SK-N-SH treated with all-trans-retinoic acid at 6 μM for 48 hours (cell line): ENCODE measurements at regions not wholly inside any gene's neighbourhood (a gene's known extent, or its start where the extent isn't known, plus 50 kb on each side); places are given as distances from the start of the nearest gene placed in this dataset.

Experiments used
- CSDC2 ChIP-seq: fragments of 250-450 bp; sonication (Bioruptor Pico); IDR thresholded peaks from 2 replicates; pipeline ENCODE4 v1.5.0; 2020; ENCODE audit warnings: mild to moderate bottlenecking, moderate library complexity
- GLIS3 ChIP-seq: fragments of 250-450 bp; sonication (Bioruptor Pico); IDR thresholded peaks from 2 replicates; pipeline ENCODE4 v1.5.0; 2020; ENCODE audit warnings: mild to moderate bottlenecking, moderate library complexity
- ISL1 ChIP-seq: fragments of 250-450 bp; sonication (Bioruptor Pico); IDR thresholded peaks from 2 replicates; pipeline ENCODE4 v2.1.2; 2022; ENCODE audit warnings: mild to moderate bottlenecking, moderate library complexity
- PPARA ChIP-seq: fragments of 250-450 bp; sonication (Bioruptor Pico); IDR thresholded peaks from 2 replicates; pipeline ENCODE4 v1.5.0; 2020; ENCODE audit warnings: mild to moderate bottlenecking, borderline replicate concordance
- RARB ChIP-seq: fragments of 250-450 bp; sonication (Bioruptor Pico); IDR thresholded peaks from 2 replicates; pipeline ENCODE4 v1.8.0; 2021; ENCODE audit warnings: mild to moderate bottlenecking, moderate library complexity
- TOX ChIP-seq: fragments of 250-450 bp; sonication (Bioruptor Pico); IDR thresholded peaks from 2 replicates; pipeline ENCODE4 v1.8.0; 2021; ENCODE audit warnings: mild to moderate bottlenecking, moderate library complexity, borderline replicate concordance
- ZFP3 ChIP-seq: fragments of 250-450 bp; sonication (Bioruptor Pico); IDR thresholded peaks from 2 replicates; pipeline ENCODE4 v1.5.0; 2020; ENCODE audit warnings: mild to moderate bottlenecking, moderate library complexity
- ZNF565 ChIP-seq: fragments of 450-650 bp; formaldehyde crosslinking; conservative IDR thresholded peaks from 2 replicates; pipeline ENCODE4 v1.5.0; 2020; ENCODE audit warnings: low read depth, mild to moderate bottlenecking, moderate library complexity
- ZNF70 ChIP-seq: fragments of 450-650 bp; formaldehyde crosslinking; IDR thresholded peaks from 2 replicates; pipeline ENCODE4 v1.5.0; 2020; ENCODE audit warnings: mild to moderate bottlenecking, moderate library complexity
- TF ChIP-seq, protein P1 (sequence below): fragments of 250-450 bp; sonication (Bioruptor Pico); IDR thresholded peaks from 2 replicates; pipeline ENCODE4 v1.8.0; 2020; ENCODE audit warnings: mild to moderate bottlenecking, moderate library complexity, borderline replicate concordance
- TF ChIP-seq, protein P2 (sequence below): fragments of 250-450 bp; sonication (Bioruptor Pico); IDR thresholded peaks from 2 replicates; pipeline ENCODE4 v1.5.1; 2021; ENCODE audit warnings: mild to moderate bottlenecking, moderate library complexity
- TF ChIP-seq, protein P3 (sequence below): fragments of 250-450 bp; sonication (Bioruptor Pico); IDR thresholded peaks from 2 replicates; pipeline ENCODE4 v1.8.0; 2021; ENCODE audit warnings: low read depth, mild to moderate bottlenecking, moderate library complexity, borderline replicate concordance
- TF ChIP-seq, protein P4 (sequence below): fragments of 250-450 bp; sonication (Bioruptor Pico); IDR thresholded peaks from 2 replicates; pipeline ENCODE4 v1.5.1; 2020; ENCODE audit warnings: low read depth, mild to moderate bottlenecking, moderate library complexity

DNA sequence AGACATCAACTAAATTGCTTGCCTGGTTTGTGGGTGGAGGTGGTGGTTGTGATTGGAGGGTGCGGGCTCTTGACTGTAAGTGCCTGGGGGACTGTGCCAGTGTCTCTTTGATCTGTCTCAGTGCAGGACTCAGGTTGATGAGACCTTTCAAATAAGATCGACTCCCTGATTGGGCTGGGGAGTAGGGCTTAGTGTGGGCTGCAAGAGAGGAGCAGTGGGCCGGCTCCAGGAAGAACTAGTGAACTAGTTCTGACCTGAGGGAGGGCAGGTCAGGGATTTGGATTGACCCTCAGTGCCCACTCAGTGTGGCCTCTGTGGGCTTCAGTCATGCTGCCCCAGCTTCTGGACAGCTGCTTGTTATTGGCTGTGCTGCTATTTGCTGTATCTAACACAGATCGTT lies 130.6 kb upstream of the CACNA1E start:
- no peak for TF ChIP-seq GLIS3
- TF ChIP-seq ISL1, result no peak
- TF ChIP-seq, protein P1, sequence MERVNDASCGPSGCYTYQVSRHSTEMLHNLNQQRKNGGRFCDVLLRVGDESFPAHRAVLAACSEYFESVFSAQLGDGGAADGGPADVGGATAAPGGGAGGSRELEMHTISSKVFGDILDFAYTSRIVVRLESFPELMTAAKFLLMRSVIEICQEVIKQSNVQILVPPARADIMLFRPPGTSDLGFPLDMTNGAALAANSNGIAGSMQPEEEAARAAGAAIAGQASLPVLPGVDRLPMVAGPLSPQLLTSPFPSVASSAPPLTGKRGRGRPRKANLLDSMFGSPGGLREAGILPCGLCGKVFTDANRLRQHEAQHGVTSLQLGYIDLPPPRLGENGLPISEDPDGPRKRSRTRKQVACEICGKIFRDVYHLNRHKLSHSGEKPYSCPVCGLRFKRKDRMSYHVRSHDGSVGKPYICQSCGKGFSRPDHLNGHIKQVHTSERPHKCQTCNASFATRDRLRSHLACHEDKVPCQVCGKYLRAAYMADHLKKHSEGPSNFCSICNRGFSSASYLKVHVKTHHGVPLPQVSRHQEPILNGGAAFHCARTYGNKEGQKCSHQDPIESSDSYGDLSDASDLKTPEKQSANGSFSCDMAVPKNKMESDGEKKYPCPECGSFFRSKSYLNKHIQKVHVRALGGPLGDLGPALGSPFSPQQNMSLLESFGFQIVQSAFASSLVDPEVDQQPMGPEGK (CRISPR knock-in tag), result no peak
- TF ChIP-seq ZNF565 (CRISPR knock-in tag), result no peak
- TF ChIP-seq, protein P2, sequence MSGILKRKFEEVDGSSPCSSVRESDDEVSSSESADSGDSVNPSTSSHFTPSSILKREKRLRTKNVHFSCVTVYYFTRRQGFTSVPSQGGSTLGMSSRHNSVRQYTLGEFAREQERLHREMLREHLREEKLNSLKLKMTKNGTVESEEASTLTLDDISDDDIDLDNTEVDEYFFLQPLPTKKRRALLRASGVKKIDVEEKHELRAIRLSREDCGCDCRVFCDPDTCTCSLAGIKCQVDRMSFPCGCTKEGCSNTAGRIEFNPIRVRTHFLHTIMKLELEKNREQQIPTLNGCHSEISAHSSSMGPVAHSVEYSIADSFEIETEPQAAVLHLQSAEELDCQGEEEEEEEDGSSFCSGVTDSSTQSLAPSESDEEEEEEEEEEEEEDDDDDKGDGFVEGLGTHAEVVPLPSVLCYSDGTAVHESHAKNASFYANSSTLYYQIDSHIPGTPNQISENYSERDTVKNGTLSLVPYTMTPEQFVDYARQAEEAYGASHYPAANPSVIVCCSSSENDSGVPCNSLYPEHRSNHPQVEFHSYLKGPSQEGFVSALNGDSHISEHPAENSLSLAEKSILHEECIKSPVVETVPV (CRISPR knock-in tag), result no peak
- TF ChIP-seq, protein P3, sequence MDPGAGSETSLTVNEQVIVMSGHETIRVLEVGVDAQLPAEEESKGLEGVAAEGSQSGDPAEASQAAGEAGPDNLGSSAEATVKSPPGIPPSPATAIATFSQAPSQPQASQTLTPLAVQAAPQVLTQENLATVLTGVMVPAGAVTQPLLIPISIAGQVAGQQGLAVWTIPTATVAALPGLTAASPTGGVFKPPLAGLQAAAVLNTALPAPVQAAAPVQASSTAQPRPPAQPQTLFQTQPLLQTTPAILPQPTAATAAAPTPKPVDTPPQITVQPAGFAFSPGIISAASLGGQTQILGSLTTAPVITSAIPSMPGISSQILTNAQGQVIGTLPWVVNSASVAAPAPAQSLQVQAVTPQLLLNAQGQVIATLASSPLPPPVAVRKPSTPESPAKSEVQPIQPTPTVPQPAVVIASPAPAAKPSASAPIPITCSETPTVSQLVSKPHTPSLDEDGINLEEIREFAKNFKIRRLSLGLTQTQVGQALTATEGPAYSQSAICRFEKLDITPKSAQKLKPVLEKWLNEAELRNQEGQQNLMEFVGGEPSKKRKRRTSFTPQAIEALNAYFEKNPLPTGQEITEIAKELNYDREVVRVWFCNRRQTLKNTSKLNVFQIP, result no peak
- TF ChIP-seq ZNF70 (CRISPR knock-in tag), result no peak
- TF ChIP-seq PPARA, result no peak
- no peak for TF ChIP-seq RARB (CRISPR knock-in tag)
- TF ChIP-seq, protein P4, sequence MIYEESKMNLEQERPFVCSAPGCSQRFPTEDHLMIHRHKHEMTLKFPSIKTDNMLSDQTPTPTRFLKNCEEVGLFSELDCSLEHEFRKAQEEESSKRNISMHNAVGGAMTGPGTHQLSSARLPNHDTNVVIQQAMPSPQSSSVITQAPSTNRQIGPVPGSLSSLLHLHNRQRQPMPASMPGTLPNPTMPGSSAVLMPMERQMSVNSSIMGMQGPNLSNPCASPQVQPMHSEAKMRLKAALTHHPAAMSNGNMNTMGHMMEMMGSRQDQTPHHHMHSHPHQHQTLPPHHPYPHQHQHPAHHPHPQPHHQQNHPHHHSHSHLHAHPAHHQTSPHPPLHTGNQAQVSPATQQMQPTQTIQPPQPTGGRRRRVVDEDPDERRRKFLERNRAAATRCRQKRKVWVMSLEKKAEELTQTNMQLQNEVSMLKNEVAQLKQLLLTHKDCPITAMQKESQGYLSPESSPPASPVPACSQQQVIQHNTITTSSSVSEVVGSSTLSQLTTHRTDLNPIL (CRISPR knock-in tag), result no peak
- TF ChIP-seq CSDC2 (CRISPR knock-in tag), result no peak
- TF ChIP-seq TOX, result no peak
- TF ChIP-seq ZFP3 (CRISPR knock-in tag), result no peak
